GM23338 (cell line): ENCODE measurements at regions not wholly inside any gene's neighbourhood (a gene's known extent, or its start where the extent isn't known, plus 50 kb on each side); places are given as distances from the start of the nearest gene placed in this dataset.

Experiments used
- ATAC-seq: fragments of 200-7000 bp; cut with Tn5 transposase; 3 replicates; pipeline ENCODE4 v1.9.1; 2020
- DNase-seq: peaks from one replicate; pipeline ENCODE4 v3.0.0-alpha.2; 2015; ENCODE audit warnings: low spot score
- H2AFZ ChIP-seq: fragments of 200-600 bp; sonication (generic); 2 replicates; pipeline ENCODE4 v1.8.0; 2016; ENCODE audit warnings: antibody characterized with exemption, mild to moderate bottlenecking, moderate library complexity
- H3F3A ChIP-seq: fragments of 200-600 bp; sonication (generic); replicated peaks from 2 replicates; pipeline ENCODE4 v1.8.0; 2017; ENCODE audit warnings: antibody characterized with exemption, mixed run types, low read depth
- H3K27ac ChIP-seq: fragments of 200-600 bp; sonication (generic); 2 replicates; pipeline ENCODE4 v1.6.1; 2016; ENCODE audit warnings: low read depth
- H3K27me3 ChIP-seq: fragments of 200-600 bp; sonication (generic); 2 replicates; pipeline ENCODE4 v1.8.0; 2016; ENCODE audit warnings: mild to moderate bottlenecking, mixed run types, moderate library complexity; ENCODE audit not compliant: insufficient read depth
- H3K36me3 ChIP-seq: fragments of 200-600 bp; sonication (generic); 2 replicates; pipeline ENCODE4 v1.8.0; 2016; ENCODE audit warnings: mild to moderate bottlenecking; ENCODE audit not compliant: insufficient read depth
- H3K4me1 ChIP-seq: fragments of 200-600 bp; sonication (generic); 2 replicates; pipeline ENCODE4 v1.8.0; 2016; ENCODE audit warnings: mild to moderate bottlenecking, moderate library complexity; ENCODE audit not compliant: insufficient read depth
- H3K4me2 ChIP-seq: fragments of 200-600 bp; sonication (generic); 2 replicates; pipeline ENCODE4 v1.7.1; 2017; ENCODE audit warnings: mixed run types
- H3K4me3 ChIP-seq: fragments of 200-600 bp; sonication (generic); 2 replicates; pipeline ENCODE4 v1.6.1; 2016; ENCODE audit warnings: mixed run types
- H3K79me2 ChIP-seq: fragments of 200-600 bp; sonication (generic); replicated peaks from 2 replicates; pipeline ENCODE4 v1.8.0; 2017; ENCODE audit warnings: mild to moderate bottlenecking; ENCODE audit not compliant: insufficient read depth
- H3K9me2 ChIP-seq: fragments of 200-600 bp; sonication (generic); 2 replicates; pipeline ENCODE4 v1.8.0; 2017; ENCODE audit not compliant: insufficient read depth
- H4K20me1 ChIP-seq: fragments of 200-600 bp; sonication (generic); replicated peaks from 2 replicates; pipeline ENCODE4 v1.8.0; 2017; ENCODE audit warnings: mild to moderate bottlenecking; ENCODE audit not compliant: insufficient read depth
- H3K27ac Mint-ChIP-seq: 2 replicates; pipeline ENCODE4 v1.8.0; 2020; ENCODE audit warnings: inconsistent platforms, mild to moderate bottlenecking, moderate library complexity, mixed read lengths
- H3K27me3 Mint-ChIP-seq: 3 replicates; pipeline ENCODE4 v1.8.0; 2022; ENCODE audit warnings: low read depth, mild to moderate bottlenecking, moderate library complexity, mixed read lengths, inconsistent platforms; ENCODE audit not compliant: insufficient read depth, poor library complexity
- H3K36me3 Mint-ChIP-seq: 3 replicates; pipeline ENCODE4 v1.8.0; 2021; ENCODE audit warnings: low read depth, mild to moderate bottlenecking, inconsistent platforms, moderate library complexity, mixed read lengths
- H3K4me1 Mint-ChIP-seq: 3 replicates; pipeline ENCODE4 v1.8.0; 2020; ENCODE audit warnings: mild to moderate bottlenecking, inconsistent platforms, mixed read lengths
- H3K4me3 Mint-ChIP-seq: 3 replicates; pipeline ENCODE4 v1.8.0; 2021; ENCODE audit warnings: moderate library complexity, mild to moderate bottlenecking, inconsistent platforms, mixed read lengths
- H3K9me3 Mint-ChIP-seq: 3 replicates; pipeline ENCODE4 v1.8.0; 2020; ENCODE audit warnings: moderate library complexity, mild to moderate bottlenecking, inconsistent platforms, mixed read lengths
- CREB1 ChIP-seq: fragments of 250-450 bp; sonication (Bioruptor Pico); IDR thresholded peaks from 2 replicates; pipeline ENCODE4 v1.5.0; 2020; ENCODE audit warnings: low read depth, mild to moderate bottlenecking, moderate library complexity
- CTCF ChIP-seq, 2 experiments: fragments of 200-600 bp in 1 of 2; sonication (generic) in 1 of 2; conservative IDR thresholded peaks; 2 replicates each; pipeline versions ENCODE4 v1.5.1 to v1.6.1; 2016 to 2017; ENCODE audit warnings: antibody characterized with exemption in 2 of 2, low read depth in 2 of 2, mild to moderate bottlenecking in 2 of 2, moderate library complexity in 1 of 2
- EZH2 ChIP-seq: fragments of 200-600 bp; sonication (generic); IDR thresholded peaks from one replicate; pipeline ENCODE4 v1.8.0; 2017; ENCODE audit warnings: antibody characterized with exemption, mild to moderate bottlenecking, low read depth; ENCODE audit not compliant: unreplicated experiment
- EZH2phosphoT487 ChIP-seq: fragments of 200-600 bp; sonication (generic); IDR thresholded peaks from one replicate; pipeline ENCODE4 v1.8.1; 2018; ENCODE audit warnings: antibody characterized with exemption; ENCODE audit not compliant: unreplicated experiment
- JUNB ChIP-seq: IDR thresholded peaks from one replicate; pipeline ENCODE4 v1.6.1; 2016; ENCODE audit warnings: antibody characterized with exemption; ENCODE audit not compliant: unreplicated experiment
- POLR2AphosphoS5 ChIP-seq: IDR thresholded peaks from 2 replicates; pipeline ENCODE4 v1.6.1; 2016; ENCODE audit warnings: antibody characterized with exemption, low read depth
- ZNF114 ChIP-seq: fragments of 250-450 bp; sonication (Bioruptor Pico); IDR thresholded peaks from 2 replicates; pipeline ENCODE4 v1.5.0; 2020; ENCODE audit warnings: mild to moderate bottlenecking, moderate library complexity
- TF ChIP-seq, protein P1 (sequence below): IDR thresholded peaks from 2 replicates; pipeline ENCODE4 v1.6.1; 2016; ENCODE audit warnings: antibody characterized with exemption

DNA sequence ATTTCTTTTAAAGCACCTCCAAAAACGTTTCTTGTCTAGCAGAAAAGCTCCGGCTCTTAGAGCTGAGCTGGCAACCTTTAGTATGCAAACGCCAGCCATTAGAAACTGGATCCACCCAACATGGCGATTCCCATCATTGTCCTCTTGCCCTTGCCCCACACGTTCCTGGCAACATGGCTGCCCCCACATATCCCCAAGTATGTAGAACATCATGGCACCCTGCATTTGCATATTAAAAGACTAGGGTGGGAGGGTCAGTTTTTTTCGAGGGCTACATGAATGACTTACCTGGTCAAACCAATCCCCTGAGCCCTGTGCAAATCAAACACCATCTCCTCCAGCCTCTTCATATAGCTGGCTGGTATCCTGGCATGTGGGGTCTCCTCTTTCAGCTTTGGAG lies 82.2 kb upstream of the HELT start:
- no peaks in the 10 kb centered on the region for H3K27me3 ChIP-seq
- H3F3A ChIP-seq, result no peaks in the 10 kb centered on the region
- Mint-ChIP-seq H3K27ac (no peak overlapping the region), H3K4me3 (no peak overlapping the region), H3K27me3 (peaks cover 5% of the 10 kb centered on the region), H3K4me1 (peaks cover 9% of the 10 kb centered on the region), H3K36me3 (peaks cover 6% of the 10 kb centered on the region; the same call in 1 of the 3 replicates), H3K9me3 (peaks cover 18% of the 10 kb centered on the region)
- DNase-seq (no peak), ATAC-seq (no peak)
- no peaks in the 10 kb centered on the region for H4K20me1 ChIP-seq
- no peak overlapping the region for H3K4me2 ChIP-seq
- no peak overlapping the region for H3K4me3 ChIP-seq
- H2AFZ ChIP-seq, result no peak overlapping the region
- H3K9me2 ChIP-seq, result peaks cover 6% of the 10 kb centered on the region; the same call in 1 of the 2 replicates
- H3K36me3 ChIP-seq, result no peaks in the 10 kb centered on the region
- TF ChIP-seq ZNF114 (no peak), EZH2phosphoT487 (no peak)
- H3K4me1 ChIP-seq, result peaks cover 3% of the 10 kb centered on the region; the same call in 1 of the 2 replicates
- H3K79me2 ChIP-seq, result no peaks in the 10 kb centered on the region
- H3K27ac ChIP-seq, result no peak overlapping the region

DNA sequence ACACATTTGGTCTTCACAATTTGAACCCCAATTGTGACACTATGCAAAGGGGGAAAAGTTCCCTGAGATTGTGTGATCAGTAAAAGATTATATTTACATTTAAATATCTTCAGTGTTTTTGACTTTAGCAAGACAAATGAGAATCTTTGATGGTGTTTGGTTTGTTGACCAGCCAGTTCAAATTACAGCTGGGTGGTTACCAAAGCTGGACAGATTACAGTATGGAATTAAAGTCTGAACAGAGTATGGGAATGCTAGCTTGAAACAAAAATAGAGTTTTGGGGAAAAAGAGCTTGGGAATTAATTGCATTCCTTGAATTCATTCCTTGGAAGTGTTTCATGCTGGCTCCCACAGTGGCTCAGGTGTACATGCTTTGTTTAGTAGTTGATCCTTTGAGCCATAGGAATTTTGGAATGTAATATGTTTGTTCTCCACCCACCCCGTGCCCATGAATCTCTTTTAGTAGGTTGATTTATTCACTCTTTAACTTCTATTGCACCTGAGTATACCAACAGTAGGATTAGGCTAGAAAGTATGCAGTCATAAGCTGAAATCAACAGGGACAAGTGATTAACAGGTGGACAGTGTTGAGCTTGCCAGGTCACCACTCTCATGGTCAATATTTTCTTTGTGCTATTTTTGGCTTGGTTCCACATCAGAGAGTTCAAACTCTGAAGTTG lies 81.1 kb upstream of the HELT start:
- TF ChIP-seq CREB1 (CRISPR knock-in tag) (no peak), POLR2AphosphoS5 (no peak), CTCF (conservative IDR thresholded peaks at IDR 0.05; ENCODE audit: low read depth in 2 of 2) (no peak)
- no peak for DNase-seq
- no peaks in the 10 kb centered on the region for H3F3A ChIP-seq
- no peak overlapping the region for H3K27ac ChIP-seq
- Mint-ChIP-seq H3K27ac (no peak overlapping the region), H3K9me3 (peaks cover 18% of the 10 kb centered on the region), H3K27me3 (peaks cover 5% of the 10 kb centered on the region), H3K4me3 (no peak overlapping the region), H3K4me1 (peaks cover 9% of the 10 kb centered on the region), H3K36me3 (peaks cover 6% of the 10 kb centered on the region; the same call in 1 of the 3 replicates)
- H2AFZ ChIP-seq, result no peak overlapping the region
- H3K9me2 ChIP-seq, result peaks cover 6% of the 10 kb centered on the region; the same call in 1 of the 2 replicates
- H4K20me1 ChIP-seq, result no peaks in the 10 kb centered on the region
- no peak overlapping the region for H3K4me2 ChIP-seq
- H3K36me3 ChIP-seq, result no peaks in the 10 kb centered on the region
- no peak overlapping the region for H3K4me3 ChIP-seq
- ATAC-seq, result no peak
- peaks cover 3% of the 10 kb centered on the region; the same call in 1 of the 2 replicates for H3K4me1 ChIP-seq
- H3K27me3 ChIP-seq, result no peaks in the 10 kb centered on the region
- H3K79me2 ChIP-seq, result no peaks in the 10 kb centered on the region

DNA sequence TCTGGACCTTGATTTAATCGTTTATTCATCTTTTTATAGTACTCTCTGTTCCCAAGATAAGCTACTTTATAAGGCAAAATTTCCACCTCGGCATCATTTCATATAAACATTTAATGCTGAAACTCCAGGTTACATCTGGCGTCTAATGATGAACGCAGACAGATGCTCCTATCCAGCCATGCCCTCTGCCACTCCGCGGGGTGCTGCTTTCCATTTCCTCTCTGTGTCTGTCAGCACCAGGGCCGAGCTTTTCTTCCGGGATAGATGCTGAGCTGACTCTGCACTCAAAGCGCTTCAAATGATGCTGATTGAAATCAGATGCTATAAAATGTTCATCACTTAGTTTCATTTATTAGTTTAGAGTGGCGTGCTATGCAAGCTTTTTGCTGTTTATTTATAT lies 80.5 kb upstream of the HELT start:
- Mint-ChIP-seq H3K27me3 (peaks cover 5% of the 10 kb centered on the region), H3K4me1 (peaks cover 9% of the 10 kb centered on the region), H3K4me3 (no peak overlapping the region), H3K9me3 (peaks cover 18% of the 10 kb centered on the region), H3K36me3 (peaks cover 6% of the 10 kb centered on the region; the same call in 1 of the 3 replicates), H3K27ac (no peak overlapping the region)
- Histone ChIP-seq H2AFZ (no peak overlapping the region), H3K4me3 (no peak overlapping the region), H3K79me2 (no peaks in the 10 kb centered on the region), H3K36me3 (no peaks in the 10 kb centered on the region), H4K20me1 (no peaks in the 10 kb centered on the region), H3K27me3 (no peaks in the 10 kb centered on the region), H3F3A (no peaks in the 10 kb centered on the region), H3K4me2 (no peak overlapping the region), H3K9me2 (peaks cover 6% of the 10 kb centered on the region; the same call in 1 of the 2 replicates), H3K27ac (no peak overlapping the region), H3K4me1 (peaks cover 3% of the 10 kb centered on the region; the same call in 1 of the 2 replicates)
- ATAC-seq (peak; percentile 49), DNase-seq (peak; percentile 34)
- TF ChIP-seq CREB1 (CRISPR knock-in tag), result no peak
- no peak for TF ChIP-seq EZH2phosphoT487
- no peak for TF ChIP-seq EZH2
- TF ChIP-seq ZNF114, result no peak
- TF ChIP-seq, protein P1, sequence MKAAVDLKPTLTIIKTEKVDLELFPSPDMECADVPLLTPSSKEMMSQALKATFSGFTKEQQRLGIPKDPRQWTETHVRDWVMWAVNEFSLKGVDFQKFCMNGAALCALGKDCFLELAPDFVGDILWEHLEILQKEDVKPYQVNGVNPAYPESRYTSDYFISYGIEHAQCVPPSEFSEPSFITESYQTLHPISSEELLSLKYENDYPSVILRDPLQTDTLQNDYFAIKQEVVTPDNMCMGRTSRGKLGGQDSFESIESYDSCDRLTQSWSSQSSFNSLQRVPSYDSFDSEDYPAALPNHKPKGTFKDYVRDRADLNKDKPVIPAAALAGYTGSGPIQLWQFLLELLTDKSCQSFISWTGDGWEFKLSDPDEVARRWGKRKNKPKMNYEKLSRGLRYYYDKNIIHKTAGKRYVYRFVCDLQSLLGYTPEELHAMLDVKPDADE, result no peak
- no peak for TF ChIP-seq JUNB
